ENCODE measurements at regions not wholly inside any gene's neighbourhood (a gene's known extent, or its start where the extent isn't known, plus 50 kb on each side); places are given as distances from the start of the nearest gene placed in this dataset.

DNA sequence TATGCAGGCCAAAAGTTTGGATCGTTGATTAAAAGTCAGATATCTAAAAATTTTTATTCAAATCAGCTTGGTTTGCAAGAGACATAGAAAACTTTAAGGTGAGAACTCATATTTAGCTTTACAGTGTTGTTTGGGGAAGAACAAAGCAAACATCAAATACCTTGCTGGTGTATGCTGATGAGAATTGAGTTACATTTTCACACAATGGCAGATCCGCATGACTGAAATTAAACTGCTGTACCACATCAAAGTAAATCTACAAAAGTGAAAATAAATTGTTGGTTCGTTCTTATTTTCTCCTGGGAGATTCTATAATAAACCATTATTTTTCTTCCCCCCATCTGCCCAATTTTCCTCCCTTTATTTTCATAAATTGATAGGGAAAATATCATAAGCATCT is 198.2 kb upstream of the PCSK5 start:
- DNase-seq = no peak

DNA sequence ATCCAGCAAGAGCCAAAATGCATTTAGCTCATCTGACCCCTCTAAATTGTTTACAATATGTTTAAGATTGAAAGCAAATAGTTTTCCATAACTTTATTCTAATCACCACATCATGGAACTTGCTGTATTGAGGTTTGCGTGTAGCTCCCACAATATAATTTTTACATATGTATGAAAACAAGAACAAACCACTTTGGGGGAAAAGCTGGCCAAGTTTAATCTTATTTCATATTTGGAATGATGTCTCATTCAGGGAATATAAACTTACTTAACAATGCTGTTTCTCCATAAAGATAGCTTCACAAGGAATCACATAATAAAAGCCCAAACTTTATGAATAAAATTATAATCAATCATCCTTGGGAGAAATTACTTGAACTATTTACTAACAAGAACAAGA is 194.6 kb upstream of the PCSK5 start:
- no peak for DNase-seq

DNA sequence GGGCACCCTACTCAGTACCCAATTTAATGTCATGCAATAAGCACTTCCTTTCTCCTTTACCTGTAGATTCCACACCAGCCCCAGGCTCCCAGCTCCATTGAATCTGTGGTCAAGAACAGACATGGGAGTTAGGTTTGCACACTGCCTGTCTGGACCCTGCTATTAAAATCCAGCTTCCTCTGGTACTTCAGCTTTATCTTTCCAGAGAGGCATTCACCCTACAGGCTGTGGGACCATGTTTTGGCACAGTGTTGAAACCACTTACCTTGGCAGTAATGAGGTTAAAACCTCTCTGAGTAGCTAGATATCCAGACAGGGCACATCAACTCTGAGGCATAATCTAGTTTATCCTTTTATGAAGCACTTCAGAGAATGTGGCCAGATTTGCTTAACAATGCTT is 191.5 kb upstream of the PCSK5 start:
- DNase-seq = no peak

DNA sequence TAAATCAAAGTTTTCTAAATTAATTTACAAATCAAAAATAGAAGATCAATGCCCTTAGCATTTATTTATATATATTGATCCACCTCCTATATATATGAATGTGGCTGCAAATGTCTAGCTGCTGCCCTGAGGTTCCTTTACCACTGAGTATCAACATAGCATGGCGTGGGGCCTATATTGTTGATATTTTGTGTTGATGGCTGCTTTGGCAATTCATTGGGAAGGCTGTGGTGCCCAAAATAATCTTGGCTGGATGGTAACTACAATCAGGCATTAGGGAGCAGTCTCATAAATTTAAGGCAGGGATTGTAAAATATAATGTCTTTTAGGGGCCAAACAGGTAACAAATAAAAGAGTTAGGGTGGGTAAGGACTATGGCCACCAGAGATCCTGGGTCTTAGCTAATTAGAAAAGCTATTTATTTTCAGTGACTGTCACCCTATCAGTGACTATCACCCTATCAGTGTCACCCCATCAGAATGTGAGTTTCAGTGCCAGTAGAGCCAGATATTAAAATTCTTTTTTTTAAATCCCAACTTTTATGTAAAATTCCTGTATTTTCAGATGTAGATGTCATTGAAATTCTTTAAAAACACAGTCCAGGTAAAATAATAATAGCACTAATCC is 190.7 kb upstream of the PCSK5 start:
- no peak for DNase-seq

DNA sequence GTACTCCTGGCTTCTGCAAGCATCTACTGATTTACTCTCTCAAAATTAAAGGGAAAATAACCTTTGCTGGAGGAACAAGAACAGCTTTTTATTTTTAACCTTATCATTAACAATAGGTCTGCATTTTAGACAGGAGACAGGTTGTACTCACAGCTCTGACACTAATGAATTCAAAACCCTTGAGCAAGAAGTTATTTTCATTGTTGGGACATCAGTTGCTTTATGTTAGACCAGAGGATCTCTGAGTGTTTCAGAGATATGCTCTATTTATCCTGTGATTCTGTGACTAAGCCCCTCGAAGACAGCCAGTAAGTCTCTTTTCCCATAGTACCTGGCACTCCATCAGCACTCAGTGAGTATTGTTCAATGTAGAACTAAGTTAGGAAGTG is 190.2 kb upstream of the PCSK5 start:
- DNase-seq = no peak

DNA sequence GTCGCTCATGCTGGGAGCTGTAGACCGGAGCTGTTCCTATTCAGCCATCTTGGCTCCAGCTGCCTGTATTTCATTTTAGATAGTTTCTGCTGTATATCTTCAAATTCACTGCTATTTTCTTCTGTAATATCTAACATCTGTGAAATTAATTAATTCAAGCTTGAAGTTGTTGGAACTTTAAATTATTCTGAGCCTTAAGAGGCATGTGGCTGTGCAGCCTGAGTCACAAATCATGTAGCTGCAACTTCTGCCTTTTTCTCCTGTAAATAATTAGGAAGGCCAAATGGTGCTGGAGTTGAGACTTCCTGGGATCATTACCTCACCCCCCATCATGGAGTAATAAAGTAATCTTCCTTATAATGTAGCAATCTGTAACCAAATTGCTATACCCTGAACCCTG is 183.3 kb upstream of the PCSK5 start:
- no peak for DNase-seq

DNA sequence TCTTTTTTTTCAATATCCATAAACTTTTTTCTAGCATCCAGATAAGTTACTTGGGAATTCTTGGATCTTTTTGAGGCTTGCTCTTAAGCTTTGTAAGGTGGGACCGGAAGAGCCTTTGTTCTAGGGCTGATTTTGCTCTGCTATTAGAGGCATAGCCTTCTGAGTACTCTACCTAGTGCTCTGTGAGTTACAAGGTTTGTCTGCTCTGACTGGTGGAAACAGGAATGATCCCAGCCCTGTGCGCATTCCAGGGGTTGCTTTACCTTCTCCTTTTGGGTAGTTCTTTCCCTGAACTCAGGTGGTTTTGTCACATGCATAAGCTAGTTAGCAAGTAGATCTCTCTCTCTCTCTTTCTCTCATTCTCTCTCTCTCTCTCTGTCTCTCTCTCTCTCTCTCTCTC is 180.8 kb upstream of the PCSK5 start:
- DNase-seq = no peak

DNA sequence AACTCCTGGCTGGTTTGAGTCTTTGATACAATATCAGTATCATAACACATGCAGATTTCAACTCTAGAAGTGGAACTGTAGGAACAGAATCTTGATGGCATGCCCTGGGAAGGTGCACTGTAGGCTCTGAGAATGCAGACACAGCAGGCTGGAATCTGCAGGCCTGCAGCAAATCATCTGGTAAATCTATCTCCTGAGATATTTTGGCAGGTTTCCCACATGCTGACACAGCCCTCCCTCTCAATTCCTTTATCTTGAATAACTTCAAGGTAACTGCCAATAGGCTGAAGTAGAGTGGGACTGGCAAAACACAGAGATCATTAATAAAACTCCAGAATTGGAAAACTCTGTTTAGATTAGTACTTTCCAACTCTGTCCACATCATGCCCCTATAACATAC is 177.8 kb upstream of the PCSK5 start:
- DNase-seq = no peak

DNA sequence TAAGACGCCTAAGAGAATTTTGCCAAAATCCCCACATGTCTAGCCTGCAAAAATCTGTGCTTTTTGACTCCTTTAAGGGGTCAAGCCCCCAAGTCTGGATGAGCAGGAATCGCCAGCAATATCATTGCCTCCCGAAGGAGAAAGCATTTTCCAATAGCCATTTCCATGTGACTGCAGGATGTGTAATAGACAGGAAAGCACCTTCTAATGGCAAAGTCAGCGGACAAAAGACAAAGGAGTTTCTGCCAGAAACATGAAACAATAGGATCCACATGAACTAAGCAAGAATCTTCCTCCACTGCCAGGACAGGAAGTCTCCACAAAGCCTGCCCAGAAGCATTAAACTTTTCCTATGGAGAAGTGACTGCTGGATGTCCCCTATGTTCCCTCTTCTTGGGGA is 177.1 kb upstream of the PCSK5 start:
- DNase-seq = no peak

DNA sequence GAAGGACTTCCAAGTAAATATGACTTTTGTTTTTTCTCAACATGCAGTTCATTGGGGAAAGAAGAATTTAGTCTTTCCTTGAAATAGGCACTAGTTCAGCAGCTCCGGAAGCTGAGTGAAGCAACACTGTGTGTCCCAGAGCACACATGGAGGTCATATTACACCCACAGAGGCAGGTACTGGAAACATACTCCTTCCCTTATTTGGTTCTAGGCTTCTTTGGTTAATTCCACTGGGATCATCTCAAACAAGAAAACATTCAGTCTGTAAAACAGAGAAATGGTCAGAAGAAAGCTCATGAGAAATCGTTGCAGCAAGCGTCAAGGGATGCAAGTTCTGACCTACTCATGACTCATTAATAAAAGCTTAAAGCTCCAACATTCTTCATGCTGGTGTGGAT is 175.1 kb upstream of the PCSK5 start:
- no peak for DNase-seq

DNA sequence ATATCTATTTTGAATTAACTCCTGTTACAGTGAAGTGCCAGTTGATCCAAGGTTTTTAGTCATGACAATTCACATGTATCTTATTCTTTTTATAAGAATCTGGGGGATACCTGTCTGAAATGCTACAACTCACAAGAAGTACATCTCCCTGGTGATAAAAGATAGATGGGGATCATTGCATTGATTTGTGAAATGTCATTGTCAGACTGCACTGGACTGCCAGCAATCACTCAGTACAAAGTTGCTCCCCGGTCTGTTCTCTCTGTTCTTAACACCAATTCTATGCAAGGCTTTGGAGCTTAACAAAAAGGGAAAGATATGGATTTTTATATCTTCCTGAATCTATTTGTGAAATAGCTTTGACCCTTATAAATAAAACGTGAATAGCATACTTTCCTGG is 171.8 kb upstream of the PCSK5 start:
- DNase-seq = no peak

DNA sequence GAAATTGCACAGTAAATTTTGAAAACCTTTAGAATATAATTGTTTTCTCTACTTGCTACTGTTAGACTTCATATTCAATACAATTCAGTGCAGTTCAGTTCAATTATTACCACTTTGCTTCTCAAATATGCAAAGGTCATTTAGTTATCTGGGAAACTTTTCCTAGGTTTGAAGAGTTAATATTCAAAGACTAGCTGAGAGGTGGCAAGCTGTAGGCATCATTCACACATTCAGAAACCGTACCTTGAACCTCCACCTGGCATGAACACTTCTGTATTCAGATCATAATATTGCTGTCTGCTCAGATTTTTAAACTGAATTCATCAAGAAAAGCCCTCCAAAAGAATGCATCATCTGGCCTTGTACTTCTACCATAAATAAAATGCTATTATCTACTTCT is 162.1 kb upstream of the PCSK5 start:
- DNase-seq = no peak

DNA sequence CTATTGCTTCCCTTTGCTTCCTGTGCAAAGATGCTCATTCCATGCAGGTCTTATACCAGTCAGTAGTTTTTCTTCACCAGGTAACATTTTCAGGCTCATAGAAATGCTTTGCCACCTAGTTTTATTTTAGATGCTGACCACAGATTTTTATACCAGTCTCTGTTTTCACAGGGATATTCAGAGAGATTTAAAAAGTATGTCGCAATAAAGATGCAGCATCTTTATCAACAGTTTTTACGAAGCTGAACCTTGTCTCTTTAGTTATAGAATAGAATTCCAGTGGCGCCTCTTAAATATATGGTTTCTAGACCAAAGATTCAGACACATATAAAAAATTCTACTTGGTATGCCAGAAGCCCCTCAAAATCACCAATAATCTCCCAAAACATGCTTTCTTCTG is 155.7 kb upstream of the PCSK5 start:
- DNase-seq = no peak

DNA sequence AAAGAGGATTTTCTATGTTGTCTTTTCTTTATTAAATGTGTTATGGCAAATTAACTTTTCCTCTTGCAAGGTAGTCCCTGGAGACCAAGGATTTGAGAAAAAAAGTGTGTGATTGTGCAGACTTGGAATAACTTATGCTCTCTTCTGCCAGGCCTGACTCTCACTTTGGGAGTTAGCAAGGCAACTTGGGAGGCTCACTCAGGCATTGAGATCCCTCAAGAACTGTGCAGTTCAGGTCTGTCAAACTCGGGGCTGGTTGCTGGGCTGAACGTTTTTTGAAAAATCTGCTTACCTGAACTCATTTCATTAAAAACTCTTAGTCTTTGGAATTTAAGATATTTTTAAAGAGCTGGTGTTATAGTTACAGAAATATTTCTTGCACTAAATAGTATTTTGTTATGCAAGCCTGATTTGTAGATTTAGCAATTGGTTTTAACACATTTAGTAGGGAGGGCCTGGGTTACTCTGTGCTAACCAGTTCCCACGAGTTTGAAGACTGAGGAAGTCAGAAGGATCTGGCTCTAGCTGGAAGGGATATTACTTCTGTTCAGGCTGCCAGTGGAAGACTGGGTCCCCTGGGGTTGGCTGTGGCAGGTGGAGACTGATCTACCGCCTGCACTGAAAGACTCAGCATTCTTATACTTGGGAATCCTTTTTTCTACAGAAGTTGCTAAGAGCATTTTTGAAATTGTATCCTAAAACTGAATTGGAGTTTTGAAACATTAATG is 150.4 kb upstream of the PCSK5 start:
- DNase-seq = no peak

DNA sequence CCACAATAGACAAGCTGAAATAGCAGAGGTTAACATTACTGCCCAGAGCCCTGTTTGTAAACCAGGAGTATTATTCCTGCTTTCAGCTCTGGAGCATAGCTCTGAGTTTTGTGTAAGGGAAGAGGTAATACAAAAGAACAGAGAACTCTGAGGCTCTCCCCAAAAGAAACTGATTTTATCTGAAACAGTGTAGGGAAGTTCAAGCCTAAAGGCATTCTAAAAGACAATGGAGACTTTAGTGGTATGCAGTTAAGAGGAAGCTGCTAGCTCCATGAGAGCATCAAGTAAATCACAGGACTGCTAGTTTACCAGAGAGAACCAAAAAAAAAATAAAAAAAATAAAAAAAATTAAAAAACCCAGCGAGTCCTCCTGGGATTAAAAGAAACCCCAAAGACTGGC is 146.6 kb upstream of the PCSK5 start:
- DNase-seq = no peak

DNA sequence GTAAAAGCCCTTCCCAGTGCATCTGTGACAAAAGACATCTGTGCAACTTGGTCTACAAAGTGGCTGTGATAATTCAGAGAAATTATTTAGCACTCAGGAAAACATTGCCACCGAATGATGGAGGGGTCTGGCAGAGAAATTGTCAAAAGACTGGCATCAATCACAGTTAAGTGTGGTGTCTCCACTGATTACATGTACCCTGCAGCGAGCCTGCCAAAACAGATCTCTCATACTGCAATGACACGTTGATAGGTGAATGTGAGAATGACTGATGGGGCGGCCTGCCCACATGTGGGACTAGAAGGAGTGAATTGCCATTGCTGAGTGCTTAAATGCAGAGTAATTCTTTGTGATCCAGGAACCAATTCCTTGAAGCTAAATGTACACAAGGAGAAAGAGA is 136.4 kb upstream of the PCSK5 start:
- DNase-seq = no peak

DNA sequence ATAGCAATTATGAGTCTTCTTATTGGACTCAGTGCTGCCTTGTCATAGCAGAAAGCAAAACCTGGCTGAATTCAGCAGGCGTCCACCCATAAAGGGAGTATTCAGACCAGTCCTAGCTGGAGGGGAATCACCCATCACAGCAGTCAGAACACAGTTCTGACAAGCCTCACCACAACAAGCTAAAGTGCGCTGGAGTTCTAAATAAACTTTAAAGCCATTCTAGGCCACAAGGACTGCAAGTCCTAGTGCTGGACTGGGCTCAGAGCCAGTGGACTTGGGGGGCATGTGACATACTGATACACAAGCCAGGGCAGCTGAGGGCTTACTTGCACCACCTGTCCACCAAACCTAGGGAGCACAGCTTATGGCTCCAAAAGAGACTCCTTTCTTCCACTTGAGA is 115.3 kb upstream of the PCSK5 start:
- DNase-seq = no peak

DNA sequence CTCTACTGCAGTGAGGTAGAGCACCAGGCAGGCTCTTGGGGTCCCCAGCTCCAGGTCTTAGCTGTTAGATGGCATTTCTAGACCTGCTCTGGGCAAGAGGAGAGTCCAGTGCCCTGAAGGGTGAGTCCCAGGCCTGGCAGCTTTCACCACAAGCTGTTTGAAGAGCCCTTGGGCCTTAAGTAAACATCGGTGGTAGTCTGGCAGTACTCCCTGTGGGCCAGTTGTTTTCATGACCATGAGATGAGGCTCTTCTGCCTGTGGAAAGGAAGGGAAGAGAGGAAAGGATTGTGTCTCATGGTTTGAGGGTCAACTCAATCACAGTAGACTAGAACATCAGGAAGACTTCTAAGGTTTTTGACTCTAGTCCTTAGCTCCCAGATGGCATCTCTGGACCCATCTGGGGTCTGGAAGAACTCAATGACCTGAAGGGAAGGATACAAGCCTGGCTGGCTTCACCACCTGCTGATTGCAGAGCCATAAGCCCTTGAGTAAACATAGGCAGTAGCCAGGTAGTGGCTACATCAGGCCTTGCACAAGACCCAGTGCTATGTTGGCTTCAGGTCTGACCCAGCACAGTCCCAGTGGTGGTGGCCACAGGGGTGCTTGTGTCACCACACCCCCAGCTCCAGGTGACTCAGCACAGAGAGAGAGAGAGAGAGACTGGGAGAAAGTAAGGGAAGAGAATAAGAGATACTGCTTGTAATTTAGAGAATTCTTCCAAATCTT is 114.3 kb upstream of the PCSK5 start:
- DNase-seq = no peak

DNA sequence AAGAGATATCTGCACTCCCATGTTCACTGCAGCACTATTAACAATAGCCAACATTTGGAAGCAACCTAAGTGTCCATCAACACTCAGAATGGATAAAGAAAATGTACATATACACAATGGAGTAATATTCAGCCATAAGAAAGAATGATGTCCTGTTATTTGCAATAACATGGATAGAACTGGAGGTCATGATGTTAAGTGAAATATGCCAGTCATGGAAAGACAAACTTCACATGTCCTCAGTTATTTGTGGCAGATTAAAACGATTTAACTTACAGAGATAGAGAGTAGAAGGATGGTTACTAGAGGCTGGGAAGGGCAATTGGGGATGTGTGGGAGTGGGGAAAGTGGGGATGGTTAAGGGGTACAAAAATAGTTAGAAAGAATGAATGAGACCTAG is 110.3 kb upstream of the PCSK5 start:
- no peak for DNase-seq

DNA sequence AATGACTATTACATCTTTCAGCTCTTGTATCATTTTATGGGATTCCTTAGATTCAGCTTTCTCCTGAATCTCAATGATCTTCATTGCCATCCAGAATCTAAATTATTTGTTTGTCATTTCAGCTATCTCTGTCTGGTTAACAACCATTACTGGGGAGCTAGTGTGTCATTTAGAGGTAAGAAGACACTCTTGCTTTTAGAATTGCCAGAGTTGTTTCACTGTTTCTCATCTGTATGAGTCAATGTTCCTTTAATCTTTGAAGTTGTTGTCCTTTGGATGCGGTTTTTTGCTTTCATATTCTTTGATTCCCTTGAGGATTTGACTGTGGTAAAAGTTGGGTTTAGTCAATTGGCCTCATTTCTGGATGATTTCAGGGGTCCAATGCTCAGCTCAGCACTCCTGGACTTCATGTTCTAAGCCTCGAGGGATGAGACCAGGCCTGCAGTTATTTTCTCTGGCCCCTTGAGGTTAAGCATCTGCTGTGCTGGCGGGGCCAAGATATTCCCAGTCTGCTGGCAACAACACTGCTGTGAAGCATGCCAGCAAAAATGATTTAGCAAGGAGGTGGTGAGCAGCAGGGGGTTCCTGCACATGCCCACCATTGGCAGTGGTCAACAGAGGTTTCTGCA is 102.4 kb upstream of the PCSK5 start:
- no peak for DNase-seq

DNA sequence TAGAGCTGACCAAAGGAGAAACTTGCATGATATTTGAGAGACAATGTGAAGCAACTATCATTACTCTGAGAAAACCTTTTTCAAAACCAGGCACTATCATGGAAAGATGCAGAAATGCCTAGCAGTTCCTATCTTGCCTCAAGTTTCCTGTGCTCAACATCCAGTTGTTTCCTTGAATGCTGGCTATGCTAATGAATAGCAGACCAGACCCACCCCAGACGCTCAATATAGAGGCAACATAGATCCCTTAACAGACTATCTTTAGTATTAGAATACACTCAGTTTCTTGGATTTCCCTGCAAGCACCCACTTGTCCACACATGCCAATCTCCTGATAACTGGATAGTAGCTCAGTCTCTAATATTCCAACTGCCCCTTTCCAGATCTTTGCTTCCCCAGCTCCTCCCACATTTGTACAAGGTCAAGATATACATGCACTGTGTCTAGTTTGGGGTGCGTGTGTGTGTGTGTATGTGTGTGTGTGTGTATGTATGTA is 93.3 kb upstream of the PCSK5 start:
- no peak for DNase-seq

DNA sequence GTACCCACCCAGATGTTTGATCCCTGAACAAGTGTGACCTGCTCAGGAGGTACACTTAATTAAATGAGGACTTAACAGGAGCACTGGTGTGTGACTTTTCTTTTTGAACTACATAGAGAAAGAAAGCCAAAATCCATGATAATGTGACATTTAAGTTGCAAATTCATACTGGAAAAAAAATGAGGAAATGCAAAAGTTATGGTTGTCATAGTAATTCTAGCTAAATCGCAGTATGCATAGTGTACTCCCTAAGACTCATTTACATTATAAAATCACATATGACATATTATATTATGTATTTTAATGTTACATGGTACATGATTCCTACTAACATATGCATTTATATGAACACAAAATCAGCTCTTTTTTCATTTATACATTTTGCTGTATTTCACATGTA is 92.0 kb upstream of the PCSK5 start:
- no peak for DNase-seq

DNA sequence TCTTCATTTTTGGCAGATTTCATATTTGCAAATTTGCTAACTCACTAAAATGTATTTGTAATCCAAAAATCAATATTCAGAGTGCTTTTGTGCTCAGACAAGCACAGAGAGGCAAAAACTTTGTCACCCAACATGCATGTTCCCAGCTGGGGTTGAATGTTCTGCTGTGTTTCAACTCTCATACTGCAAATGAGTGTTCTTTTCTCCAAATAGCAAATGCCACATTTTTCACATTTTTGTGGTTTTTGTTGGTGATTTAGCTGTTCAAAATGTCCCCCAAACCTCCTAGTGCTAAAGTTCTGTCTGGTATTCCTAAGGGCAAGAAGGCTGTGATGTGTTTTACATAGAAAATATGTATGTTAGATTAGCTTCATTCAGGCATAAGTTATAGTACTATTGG is 87.3 kb upstream of the PCSK5 start:
- DNase-seq = no peak

DNA sequence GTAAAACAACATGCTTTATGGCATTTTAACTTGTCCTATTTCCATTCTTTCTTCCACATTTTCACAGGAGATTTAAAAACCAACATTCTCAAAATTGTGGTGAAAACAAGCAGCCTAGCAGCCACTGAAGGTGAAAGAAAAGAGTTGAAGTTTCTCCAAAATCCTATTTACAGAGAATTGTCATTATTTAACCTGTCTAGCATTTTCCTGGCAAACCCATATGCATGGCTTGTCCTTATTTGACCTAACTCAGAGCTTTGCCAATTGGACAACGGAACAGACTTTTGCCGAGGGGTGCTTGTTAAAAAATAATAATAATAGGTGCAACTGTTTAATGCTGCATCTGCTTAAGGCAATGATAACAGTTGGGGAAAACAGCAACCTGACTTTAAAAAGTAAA is 80.4 kb upstream of the PCSK5 start:
- DNase-seq = no peak
